C4-2B (cell line): ENCODE measurements at regions not wholly inside any gene's neighbourhood (a gene's known extent, or its start where the extent isn't known, plus 50 kb on each side); places are given as distances from the start of the nearest gene placed in this dataset.

ENCODE experiments used
- H3K27ac ChIP-seq: fragments of 450-650 bp; 2 replicates; pipeline ENCODE4 v1.5.1; 2017
- CTCF ChIP-seq: fragments of 450-650 bp; conservative IDR thresholded peaks from 2 replicates; pipeline ENCODE4 v1.5.1; 2017; ENCODE audit warnings: mild to moderate bottlenecking
- ZFX ChIP-seq: fragments of 450-650 bp; IDR thresholded peaks from 2 replicates; pipeline ENCODE4 v1.6.1; 2017

GRCh38 chr7:37555528-37555927 is 106.9 kb upstream of the ELMO1 start:
- H3K27ac ChIP-seq, result no peak overlapping the region
- TF ChIP-seq ZFX, result no peak
- TF ChIP-seq CTCF, result no peak

GRCh38 chr7:37557571-37558209 is 109.0 kb upstream of the ELMO1 start:
- TF ChIP-seq ZFX, result no peak
- no peak for TF ChIP-seq CTCF
- H3K27ac ChIP-seq, result no peak overlapping the region; the same call in 1 of the 2 replicates

- no peak overlapping the region for H3K27ac ChIP-seq
- peak; percentile 20 for TF ChIP-seq CTCF
- no peak for TF ChIP-seq ZFX
Measured at GRCh38 chr7:37558320-37559096, 109.8 kb upstream of the ELMO1 start.

GRCh38 chr7:37570145-37570544 is 113.4 kb upstream of the GPR141 start:
- TF ChIP-seq ZFX (no peak), CTCF (no peak)
- no peak overlapping the region for H3K27ac ChIP-seq

- no peak overlapping the region for H3K27ac ChIP-seq
- TF ChIP-seq CTCF (no peak), ZFX (no peak)
Measured at GRCh38 chr7:37571806-37572205, 111.8 kb upstream of the GPR141 start.

- TF ChIP-seq CTCF (no peak), ZFX (no peak)
- no peak overlapping the region; the same call in 1 of the 2 replicates for H3K27ac ChIP-seq
Measured at GRCh38 chr7:37577412-37577811, 106.2 kb upstream of the GPR141 start.

- H3K27ac ChIP-seq, result no peak overlapping the region; the same call in 1 of the 2 replicates
- TF ChIP-seq CTCF (no peak), ZFX (no peak)
Measured at GRCh38 chr7:37577901-37578300, 105.7 kb upstream of the GPR141 start.
